ENCODE measurements at regions not wholly inside any gene's neighbourhood (a gene's known extent, or its start where the extent isn't known, plus 50 kb on each side); places are given as distances from the start of the nearest gene placed in this dataset.

- peaks cover 0 to 19% (median 0%) of the 10 kb centered on the region in 4 donors for H3K9me3 ChIP-seq
- TF ChIP-seq, protein P1, sequence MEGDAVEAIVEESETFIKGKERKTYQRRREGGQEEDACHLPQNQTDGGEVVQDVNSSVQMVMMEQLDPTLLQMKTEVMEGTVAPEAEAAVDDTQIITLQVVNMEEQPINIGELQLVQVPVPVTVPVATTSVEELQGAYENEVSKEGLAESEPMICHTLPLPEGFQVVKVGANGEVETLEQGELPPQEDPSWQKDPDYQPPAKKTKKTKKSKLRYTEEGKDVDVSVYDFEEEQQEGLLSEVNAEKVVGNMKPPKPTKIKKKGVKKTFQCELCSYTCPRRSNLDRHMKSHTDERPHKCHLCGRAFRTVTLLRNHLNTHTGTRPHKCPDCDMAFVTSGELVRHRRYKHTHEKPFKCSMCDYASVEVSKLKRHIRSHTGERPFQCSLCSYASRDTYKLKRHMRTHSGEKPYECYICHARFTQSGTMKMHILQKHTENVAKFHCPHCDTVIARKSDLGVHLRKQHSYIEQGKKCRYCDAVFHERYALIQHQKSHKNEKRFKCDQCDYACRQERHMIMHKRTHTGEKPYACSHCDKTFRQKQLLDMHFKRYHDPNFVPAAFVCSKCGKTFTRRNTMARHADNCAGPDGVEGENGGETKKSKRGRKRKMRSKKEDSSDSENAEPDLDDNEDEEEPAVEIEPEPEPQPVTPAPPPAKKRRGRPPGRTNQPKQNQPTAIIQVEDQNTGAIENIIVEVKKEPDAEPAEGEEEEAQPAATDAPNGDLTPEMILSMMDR (IDR thresholded peaks at IDR 0.05): no peak
- TF ChIP-seq EP300 (IDR thresholded peaks at IDR 0.05) (no peak), POLR2A (IDR thresholded peaks at IDR 0.05) (no peak)
- no peak for DNase-seq (ENCODE audit: low spot score in 2 of 2)
- peaks cover 0 to 13% (median 0%) of the 10 kb centered on the region in 4 donors for H3K4me1 ChIP-seq
- H3K27ac ChIP-seq: no peak overlapping the region
- H3K4me3 ChIP-seq: peak overlapping the region in 1 of 4 donors; percentile 40
- 26 to 32% methylated on average over 26 to 42 of the region's 42 CpGs for WGBS, 2 donors
- H3K36me3 ChIP-seq: no peaks in the 10 kb centered on the region
- peaks cover 0 to 46% of the 10 kb centered on the region in 2 donors for H3K27me3 ChIP-seq
Measured at GRCh38 chr1:148317288-148317985, 165.4 kb upstream of the NBPF11 start.

- H3K4me1 ChIP-seq: peaks cover 0 to 13% (median 0%) of the 10 kb centered on the region in 4 donors
- WGBS, 2 donors: 71 to 76% methylated on average over 6 of the region's 6 CpGs
- no peaks in the 10 kb centered on the region for H3K36me3 ChIP-seq
- DNase-seq (ENCODE audit: low spot score in 2 of 2): no peak
- no peak for TF ChIP-seq EP300 (IDR thresholded peaks at IDR 0.05)
- TF ChIP-seq, protein P1 (IDR thresholded peaks at IDR 0.05): no peak
- no peak for TF ChIP-seq POLR2A (IDR thresholded peaks at IDR 0.05)
- no peak overlapping the region for H3K27ac ChIP-seq
- peaks cover under 1 to 55% of the 10 kb centered on the region in 2 donors for H3K27me3 ChIP-seq
- peaks cover 0 to 40% (median 0%) of the 10 kb centered on the region in 4 donors for H3K9me3 ChIP-seq
- no peak overlapping the region for H3K4me3 ChIP-seq
Measured at GRCh38 chr1:148315071-148315811, 163.2 kb upstream of the NBPF11 start.

GRCh38 chr1:148310807-148311206, 158.7 kb upstream of the NBPF11 start:
- Histone ChIP-seq H3K27ac (no peak overlapping the region), H3K4me3 (no peak overlapping the region), H3K4me1 (no peaks in the 10 kb centered on the region), H3K36me3 (no peaks in the 10 kb centered on the region), H3K27me3 (peaks cover 4 to 56% of the 10 kb centered on the region in 2 donors), H3K9me3 (peaks cover 0 to 49% (median 0%) of the 10 kb centered on the region in 4 donors)
- DNase-seq (ENCODE audit: low spot score in 2 of 2): no peak
- TF ChIP-seq, protein P1 (IDR thresholded peaks at IDR 0.05): no peak
- TF ChIP-seq POLR2A (IDR thresholded peaks at IDR 0.05) (no peak), EP300 (IDR thresholded peaks at IDR 0.05) (no peak)

GRCh38 chr1:148309940-148310500, 157.9 kb upstream of the NBPF11 start:
- no peak for DNase-seq (ENCODE audit: low spot score in 2 of 2)
- no peak overlapping the region for H3K27ac ChIP-seq

More at GRCh38 chr1:148309940-148310500, 157.9 kb upstream of the NBPF11 start:
- no peaks in the 10 kb centered on the region for H3K36me3 ChIP-seq
- no peak overlapping the region for H3K4me3 ChIP-seq
- H3K27me3 ChIP-seq: peaks cover 4 to 60% of the 10 kb centered on the region in 2 donors
- peaks cover 0 to 48% (median 0%) of the 10 kb centered on the region in 4 donors for H3K9me3 ChIP-seq
- TF ChIP-seq EP300 (IDR thresholded peaks at IDR 0.05) (no peak), POLR2A (IDR thresholded peaks at IDR 0.05) (no peak)
- TF ChIP-seq, protein P1 (IDR thresholded peaks at IDR 0.05): no peak
- 12 to 15% methylated on average over 30 to 35 of the region's 37 CpGs for WGBS, 2 donors
- no peaks in the 10 kb centered on the region for H3K4me1 ChIP-seq
